WTC11 (cell line): ENCODE measurements at regions not wholly inside any gene's neighbourhood (a gene's known extent, or its start where the extent isn't known, plus 50 kb on each side); places are given as distances from the start of the nearest gene placed in this dataset.

Experiments used
- ATAC-seq: fragments of 200-7000 bp; cut with Tn5 transposase; 2 replicates; pipeline ENCODE4 v1.10.0; 2021; ENCODE audit warnings: mild to moderate bottlenecking, moderate library complexity
- CTCF ChIA-PET: fragments of 300-600 bp; sonication (Branson Sonifier 250); formaldehyde crosslinking; loops from one replicate; lab custom pipeline; 2021; ENCODE audit warnings: antibody characterized with exemption; lab: Charles Lee
- POLR2A ChIA-PET: fragments of 350-600 bp; sonication (Branson Sonifier 250); formaldehyde crosslinking; loops from one replicate; lab custom pipeline; 2021; ENCODE audit warnings: antibody characterized with exemption; lab: Charles Lee
- DNase-seq: peaks from one replicate; pipeline ENCODE4 v3.0.0; 2021; ENCODE audit warnings: low spot score
- H3K27ac Mint-ChIP-seq: 2 replicates; pipeline ENCODE4 v1.8.0; 2021; ENCODE audit warnings: mixed read lengths
- H3K27me3 Mint-ChIP-seq: 2 replicates; pipeline ENCODE4 v1.8.0; 2021; ENCODE audit warnings: low read depth, mild to moderate bottlenecking, moderate library complexity, mixed read lengths
- H3K36me3 Mint-ChIP-seq: 2 replicates; pipeline ENCODE4 v1.8.0; 2021; ENCODE audit warnings: mixed read lengths
- H3K4me1 Mint-ChIP-seq: 2 replicates; pipeline ENCODE4 v1.8.0; 2022; ENCODE audit warnings: mixed read lengths
- H3K4me3 Mint-ChIP-seq: 2 replicates; pipeline ENCODE4 v1.8.0; 2021; ENCODE audit warnings: mild to moderate bottlenecking, moderate library complexity, mixed read lengths
- H3K9me3 Mint-ChIP-seq: 2 replicates; pipeline ENCODE4 v1.8.0; 2021; ENCODE audit warnings: mixed read lengths
- ATF6 ChIP-seq: sonication (generic); formaldehyde crosslinking; IDR thresholded peaks from 2 replicates; pipeline ENCODE4 v1.8.1; 2023; ENCODE audit warnings: mild to moderate bottlenecking, missing genetic modification reagents
- CDX4 ChIP-seq: fragments of 250-450 bp; sonication (Bioruptor Pico); IDR thresholded peaks from 2 replicates; pipeline ENCODE4 v1.9.0; 2021; ENCODE audit warnings: moderate library complexity, mild to moderate bottlenecking, inconsistent platforms, borderline replicate concordance
- CREM ChIP-seq: sonication (generic); formaldehyde crosslinking; IDR thresholded peaks from 2 replicates; pipeline ENCODE4 v1.8.1; 2022; ENCODE audit warnings: mild to moderate bottlenecking, missing genetic modification reagents, moderate library complexity
- E2F1 ChIP-seq: sonication (generic); formaldehyde crosslinking; IDR thresholded peaks from 2 replicates; pipeline ENCODE4 v1.8.0; 2022; ENCODE audit warnings: mild to moderate bottlenecking, missing genetic modification reagents
- E2F4 ChIP-seq: sonication (generic); formaldehyde crosslinking; IDR thresholded peaks from 2 replicates; pipeline ENCODE4 v1.8.1; 2022; ENCODE audit warnings: low read depth, mild to moderate bottlenecking, moderate library complexity, missing genetic modification reagents, borderline replicate concordance
- ESRRA ChIP-seq: sonication (generic); formaldehyde crosslinking; IDR thresholded peaks from 2 replicates; pipeline ENCODE4 v1.8.1; 2022; ENCODE audit warnings: mild to moderate bottlenecking, missing genetic modification reagents, borderline replicate concordance
- GTF2I ChIP-seq: fragments of 250-450 bp; sonication (Bioruptor Pico); conservative IDR thresholded peaks from 2 replicates; pipeline ENCODE4 v1.4.0; 2021; ENCODE audit warnings: mild to moderate bottlenecking
- HMGXB4 ChIP-seq: sonication (generic); formaldehyde crosslinking; IDR thresholded peaks from 2 replicates; pipeline ENCODE4 v1.8.1; 2023; ENCODE audit warnings: mild to moderate bottlenecking, moderate library complexity, missing genetic modification reagents
- IRF1 ChIP-seq: sonication (generic); formaldehyde crosslinking; IDR thresholded peaks from 2 replicates; pipeline ENCODE4 v1.8.0; 2023; ENCODE audit warnings: missing genetic modification reagents
- JAZF1 ChIP-seq: fragments of 250-450 bp; sonication (Bioruptor Pico); IDR thresholded peaks from 2 replicates; pipeline ENCODE4 v1.9.0; 2021; ENCODE audit warnings: moderate library complexity, mild to moderate bottlenecking, inconsistent platforms
- KAT7 ChIP-seq: sonication (generic); formaldehyde crosslinking; IDR thresholded peaks from 2 replicates; pipeline ENCODE4 v1.8.1; 2023; ENCODE audit warnings: missing genetic modification reagents, mild to moderate bottlenecking, borderline replicate concordance
- TEAD4 ChIP-seq: sonication (generic); formaldehyde crosslinking; IDR thresholded peaks from 2 replicates; pipeline ENCODE4 v1.8.0; 2022; ENCODE audit warnings: mild to moderate bottlenecking, missing genetic modification reagents
- USF1 ChIP-seq: sonication (generic); formaldehyde crosslinking; IDR thresholded peaks from 2 replicates; pipeline ENCODE4 v1.8.0; 2022; ENCODE audit warnings: mild to moderate bottlenecking, missing genetic modification reagents
- USF2 ChIP-seq: sonication (generic); formaldehyde crosslinking; IDR thresholded peaks from 2 replicates; pipeline ENCODE4 v1.8.1; 2023; ENCODE audit warnings: mild to moderate bottlenecking, missing genetic modification reagents, moderate library complexity
- ZNF138 ChIP-seq: sonication (generic); formaldehyde crosslinking; conservative IDR thresholded peaks from 2 replicates; pipeline ENCODE4 v1.8.1; 2022; ENCODE audit warnings: mild to moderate bottlenecking, moderate library complexity, missing genetic modification reagents
- ZNF425 ChIP-seq: fragments of 250-450 bp; sonication (Bioruptor Pico); conservative IDR thresholded peaks from 2 replicates; pipeline ENCODE4 v1.9.0; 2021; ENCODE audit warnings: mild to moderate bottlenecking
- ZSCAN18 ChIP-seq: fragments of 250-450 bp; sonication (Bioruptor Pico); IDR thresholded peaks from 2 replicates; pipeline ENCODE4 v2.1.2; 2022; ENCODE audit warnings: mild to moderate bottlenecking, moderate library complexity

GRCh38 chr1:98032958-98033357, 112.1 kb upstream of the DPYD start:
- Mint-ChIP-seq H3K4me1 (no peaks in the 10 kb centered on the region), H3K36me3 (no peaks in the 10 kb centered on the region), H3K4me3 (no peak overlapping the region), H3K27ac (no peak overlapping the region), H3K9me3 (no peaks in the 10 kb centered on the region), H3K27me3 (no peaks in the 10 kb centered on the region)
- ChIA-PET POLR2A (no interaction called here), CTCF (no interaction called here)
- DNase-seq (no peak), ATAC-seq (no peak)
- TF ChIP-seq E2F1 (CRISPR knock-in tag): no peak
- no peak for TF ChIP-seq USF1 (CRISPR knock-in tag)
- TF ChIP-seq ATF6 (CRISPR knock-in tag): no peak
- no peak for TF ChIP-seq USF2 (CRISPR knock-in tag)
- no peak for TF ChIP-seq HMGXB4
- no peak for TF ChIP-seq TEAD4 (CRISPR knock-in tag)
- TF ChIP-seq CDX4 (CRISPR knock-in tag): no peak
- no peak for TF ChIP-seq ZSCAN18
- TF ChIP-seq IRF1: no peak
- no peak for TF ChIP-seq ESRRA (CRISPR knock-in tag)
- no peak for TF ChIP-seq JAZF1 (CRISPR knock-in tag)
- TF ChIP-seq GTF2I (CRISPR knock-in tag): no peak
- no peak for TF ChIP-seq E2F4
- TF ChIP-seq CREM (CRISPR knock-in tag): no peak
- TF ChIP-seq KAT7 (CRISPR knock-in tag): no peak
- TF ChIP-seq ZNF138 (CRISPR knock-in tag): no peak
- TF ChIP-seq ZNF425 (CRISPR knock-in tag): no peak
